GM12864 (cell line): ENCODE measurements at regions not wholly inside any gene's neighbourhood (a gene's known extent, or its start where the extent isn't known, plus 50 kb on each side); places are given as distances from the start of the nearest gene placed in this dataset.

Experiments
- DNase-seq: peaks from one replicate; pipeline ENCODE4 v3.0.0-alpha.2; 2011; ENCODE audit warnings: low read depth
- H3K4me3 ChIP-seq: 2 replicates; pipeline ENCODE4 v1.5.1; 2011; ENCODE audit warnings: mild to moderate bottlenecking, low read depth, low read length, control low read depth
- CTCF ChIP-seq: IDR thresholded peaks from 2 replicates; pipeline ENCODE4 v1.5.1; 2011; ENCODE audit warnings: low read depth, mild to moderate bottlenecking, moderate library complexity, low read length, control low read depth, inconsistent platforms; ENCODE audit errors: missing control alignments

GRCh38 chr3:43215663-43216275 lies 70.6 kb upstream of the SNRK start:
- no peak overlapping the region for H3K4me3 ChIP-seq
- no peak for DNase-seq
- peak; percentile 31 for TF ChIP-seq CTCF

GRCh38 chr3:43215138-43215537 lies 71.2 kb upstream of the SNRK start:
- TF ChIP-seq CTCF, result no peak
- no peak overlapping the region for H3K4me3 ChIP-seq
- DNase-seq, result no peak

- no peak overlapping the region for H3K4me3 ChIP-seq
- DNase-seq, result no peak
- no peak for TF ChIP-seq CTCF
Measured at GRCh38 chr3:43214616-43215015, 71.7 kb upstream of the SNRK start.

GRCh38 chr3:43213631-43214030 lies 72.7 kb upstream of the SNRK start:
- no peak for TF ChIP-seq CTCF
- no peak for DNase-seq
- H3K4me3 ChIP-seq, result no peak overlapping the region

GRCh38 chr3:43212914-43213611 lies 73.3 kb upstream of the SNRK start:
- TF ChIP-seq CTCF, result no peak
- H3K4me3 ChIP-seq, result no peak overlapping the region
- no peak for DNase-seq

- no peak overlapping the region for H3K4me3 ChIP-seq
- TF ChIP-seq CTCF, result no peak
- DNase-seq, result no peak
Measured at GRCh38 chr3:43211681-43212080, 74.7 kb upstream of the SNRK start.
